ENCODE measurements at regions not wholly inside any gene's neighbourhood (a gene's known extent, or its start where the extent isn't known, plus 50 kb on each side); places are given as distances from the start of the nearest gene placed in this dataset.
"Not testable (repeated sequence)": the region's sequence is repeated elsewhere in the genome, so short reads cannot be mapped to it uniquely, and the experiment has no call there.

- no peak overlapping the region for H3K4me3 ChIP-seq (ENCODE audit: low read depth, low read length)
- TF ChIP-seq CTCF (IDR thresholded peaks at IDR 0.05; ENCODE audit: insufficient read depth, low read depth, low read length), result no peak
- DNase-seq (ENCODE audit: low read depth), result no peak
Observed at GRCh38 chr6:55943329-55943728, 67.9 kb upstream of the BMP5 start.

- DNase-seq (ENCODE audit: low read depth), result peak; percentile 35
- peak; percentile 37 for TF ChIP-seq CTCF (IDR thresholded peaks at IDR 0.05; ENCODE audit: insufficient read depth, low read depth, low read length)
- H3K4me3 ChIP-seq (ENCODE audit: low read depth, low read length), result no peak overlapping the region
Observed at GRCh38 chr6:55941702-55942101, 66.3 kb upstream of the BMP5 start.

GRCh38 chr6:55937951-55938690 is 62.7 kb upstream of the BMP5 start:
- DNase-seq (ENCODE audit: low read depth), result no peak
- TF ChIP-seq CTCF (IDR thresholded peaks at IDR 0.05; ENCODE audit: insufficient read depth, low read depth, low read length), result no peak
- no peak overlapping the region for H3K4me3 ChIP-seq (ENCODE audit: low read depth, low read length)

- no peak overlapping the region for H3K4me3 ChIP-seq (ENCODE audit: low read depth, low read length)
- no peak for TF ChIP-seq CTCF (IDR thresholded peaks at IDR 0.05; ENCODE audit: insufficient read depth, low read depth, low read length)
- peak; percentile 29 for DNase-seq (ENCODE audit: low read depth)
Observed at GRCh38 chr6:55937261-55937947, 62.0 kb upstream of the BMP5 start.

GRCh38 chr6:55931101-55931500 is 55.7 kb upstream of the BMP5 start:
- TF ChIP-seq CTCF (IDR thresholded peaks at IDR 0.05; ENCODE audit: insufficient read depth, low read depth, low read length), result no peak
- no peak for DNase-seq (ENCODE audit: low read depth)
- H3K4me3 ChIP-seq (ENCODE audit: low read depth, low read length), result no peak overlapping the region

- not testable (repeated sequence) for H3K4me3 ChIP-seq (ENCODE audit: low read depth, low read length)
Observed at GRCh38 chr6:55927713-55928112, 52.3 kb upstream of the BMP5 start.

GRCh38 chr6:55925292-55925691 is 49.9 kb upstream of the BMP5 start:
- H3K4me3 ChIP-seq (ENCODE audit: low read depth, low read length), result no peak overlapping the region
- no peak for TF ChIP-seq CTCF (IDR thresholded peaks at IDR 0.05; ENCODE audit: insufficient read depth, low read depth, low read length)
- peak; percentile 25 for DNase-seq (ENCODE audit: low read depth)

More at GRCh38 chr6:55927713-55928112, 52.3 kb upstream of the BMP5 start:
- not testable (repeated sequence) for DNase-seq (ENCODE audit: low read depth)

All from fibroblast of villous mesenchyme (primary cell).